Dedifferentiated amniotic fluid mesenchymal stem cell (primary cell): ENCODE measurements at regions not wholly inside any gene's neighbourhood (a gene's known extent, or its start where the extent isn't known, plus 50 kb on each side); places are given as distances from the start of the nearest gene placed in this dataset.
A peak's percentile ranks its signal among the peaks of the same experiment; 100 is the strongest.

Experiments used
- DNase-seq: peaks from one replicate; pipeline ENCODE4 v3.0.0-alpha.2; 2016; ENCODE audit errors: extremely low spot score

GRCh38 chr2:58571181-58571852 is 330.2 kb upstream of the FANCL start:
- peak; percentile 41 for DNase-seq

GRCh38 chr2:58569475-58570185 is 328.5 kb upstream of the FANCL start:
- no peak for DNase-seq

- DNase-seq = no peak
Measured at GRCh38 chr2:58568901-58569300, 327.8 kb upstream of the FANCL start.

- no peak for DNase-seq
Measured at GRCh38 chr2:58562276-58562675, 321.2 kb upstream of the FANCL start.

- DNase-seq = no peak
Measured at GRCh38 chr2:58560531-58560930, 319.4 kb upstream of the FANCL start.

GRCh38 chr2:58558881-58559280 is 317.8 kb upstream of the FANCL start:
- DNase-seq = no peak

GRCh38 chr2:58557176-58557575 is 316.1 kb upstream of the FANCL start:
- no peak for DNase-seq

GRCh38 chr2:58553937-58554336 is 312.8 kb upstream of the FANCL start:
- DNase-seq = no peak

- DNase-seq = no peak
Measured at GRCh38 chr2:58553522-58553921, 312.4 kb upstream of the FANCL start.

GRCh38 chr2:58545300-58546280 is 304.5 kb upstream of the FANCL start:
- no peak for DNase-seq

GRCh38 chr2:58543442-58543841 is 302.3 kb upstream of the FANCL start:
- DNase-seq = no peak

GRCh38 chr2:58541511-58541910 is 300.4 kb upstream of the FANCL start:
- DNase-seq = no peak

GRCh38 chr2:58540681-58541080 is 299.6 kb upstream of the FANCL start:
- DNase-seq = no peak

GRCh38 chr2:58539973-58540372 is 298.8 kb upstream of the FANCL start:
- DNase-seq = no peak

- DNase-seq = no peak
Measured at GRCh38 chr2:58535990-58536389, 294.9 kb upstream of the FANCL start.

GRCh38 chr2:58535182-58535581 is 294.1 kb upstream of the FANCL start:
- no peak for DNase-seq

GRCh38 chr2:58533376-58533775 is 292.3 kb upstream of the FANCL start:
- no peak for DNase-seq

- no peak for DNase-seq
Measured at GRCh38 chr2:58532641-58533040, 291.5 kb upstream of the FANCL start.

- no peak for DNase-seq
Measured at GRCh38 chr2:58527647-58528046, 286.5 kb upstream of the FANCL start.

- DNase-seq = no peak
Measured at GRCh38 chr2:58521803-58522554, 280.9 kb upstream of the FANCL start.

- no peak for DNase-seq
Measured at GRCh38 chr2:58520903-58521302, 279.8 kb upstream of the FANCL start.

GRCh38 chr2:58517881-58518280 is 276.8 kb upstream of the FANCL start:
- DNase-seq = no peak
